ENCODE measurements at regions not wholly inside any gene's neighbourhood (a gene's known extent, or its start where the extent isn't known, plus 50 kb on each side); places are given as distances from the start of the nearest gene placed in this dataset.

DNA sequence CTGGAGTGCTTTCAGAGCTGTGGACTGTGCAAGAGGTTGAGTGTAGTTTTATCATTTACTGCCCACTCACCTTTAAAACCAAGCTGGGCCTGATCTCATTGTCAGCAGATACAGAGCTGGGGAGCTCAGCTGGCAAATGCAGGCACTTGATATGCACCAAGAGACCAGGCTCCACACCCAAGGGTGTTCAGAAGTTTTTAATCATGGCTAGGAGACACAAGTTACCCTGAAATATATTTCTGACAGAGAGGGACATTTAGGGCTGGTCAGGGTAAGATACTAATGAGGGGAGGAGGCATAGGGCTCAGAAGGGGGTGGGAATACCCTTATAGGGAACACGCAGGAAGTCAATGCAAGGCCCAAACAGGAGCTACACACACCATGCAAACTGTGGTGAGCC is 153.7 kb downstream of the ELAVL4 start:
- ChIA-PET CTCF (no interaction called here), POLR2A (no interaction called here)
- no peak for DNase-seq (ENCODE audit: low read depth, low spot score)
- Histone ChIP-seq H3K9me3 (ENCODE audit: control insufficient read depth, insufficient read depth, low read depth, low read length) (no peaks in the 10 kb centered on the region), H3K4me3 (ENCODE audit: low read depth in 2 of 2, low read length in 2 of 2) (no peak overlapping the region), H3K4me1 (ENCODE audit: control insufficient read depth, insufficient read depth, low read length) (no peaks in the 10 kb centered on the region), H3K36me3 (ENCODE audit: control insufficient read depth, insufficient read depth, low read length) (no peaks in the 10 kb centered on the region), H3K27me3 (ENCODE audit: control insufficient read depth, insufficient read depth, low read length) (no peaks in the 10 kb centered on the region), H3K27ac (ENCODE audit: low read length) (no peak overlapping the region)
- no peak for ATAC-seq
- intact Hi-C loops (cut with micrococcal nuclease; ENCODE audit: unreplicated experiment), result no loop called here
- in situ Hi-C loops (cut with HindIII; ENCODE audit: low pct_unique_long_range_greater_than_20kb, low sequenced_read_pairs), result no loop called here
- no TSS peak for BruUV-seq (replicated peaks)
- TF ChIP-seq TCF7L2 (IDR thresholded peaks at IDR 0.05; ENCODE audit: low read depth, low read length) (no peak), REST (IDR thresholded peaks at IDR 0.05; ENCODE audit: insufficient read depth in 1 of 2, low read depth in 2 of 2, low read length in 1 of 2) (no peak), POLR2AphosphoS5 (IDR thresholded peaks at IDR 0.05; ENCODE audit: low read depth, low read length) (no peak), SIN3A (IDR thresholded peaks at IDR 0.05; ENCODE audit: borderline replicate concordance, insufficient read depth, low read depth, low read length) (no peak)
- TF ChIP-seq, protein P1, sequence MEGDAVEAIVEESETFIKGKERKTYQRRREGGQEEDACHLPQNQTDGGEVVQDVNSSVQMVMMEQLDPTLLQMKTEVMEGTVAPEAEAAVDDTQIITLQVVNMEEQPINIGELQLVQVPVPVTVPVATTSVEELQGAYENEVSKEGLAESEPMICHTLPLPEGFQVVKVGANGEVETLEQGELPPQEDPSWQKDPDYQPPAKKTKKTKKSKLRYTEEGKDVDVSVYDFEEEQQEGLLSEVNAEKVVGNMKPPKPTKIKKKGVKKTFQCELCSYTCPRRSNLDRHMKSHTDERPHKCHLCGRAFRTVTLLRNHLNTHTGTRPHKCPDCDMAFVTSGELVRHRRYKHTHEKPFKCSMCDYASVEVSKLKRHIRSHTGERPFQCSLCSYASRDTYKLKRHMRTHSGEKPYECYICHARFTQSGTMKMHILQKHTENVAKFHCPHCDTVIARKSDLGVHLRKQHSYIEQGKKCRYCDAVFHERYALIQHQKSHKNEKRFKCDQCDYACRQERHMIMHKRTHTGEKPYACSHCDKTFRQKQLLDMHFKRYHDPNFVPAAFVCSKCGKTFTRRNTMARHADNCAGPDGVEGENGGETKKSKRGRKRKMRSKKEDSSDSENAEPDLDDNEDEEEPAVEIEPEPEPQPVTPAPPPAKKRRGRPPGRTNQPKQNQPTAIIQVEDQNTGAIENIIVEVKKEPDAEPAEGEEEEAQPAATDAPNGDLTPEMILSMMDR (IDR thresholded peaks at IDR 0.05), result no peak

DNA sequence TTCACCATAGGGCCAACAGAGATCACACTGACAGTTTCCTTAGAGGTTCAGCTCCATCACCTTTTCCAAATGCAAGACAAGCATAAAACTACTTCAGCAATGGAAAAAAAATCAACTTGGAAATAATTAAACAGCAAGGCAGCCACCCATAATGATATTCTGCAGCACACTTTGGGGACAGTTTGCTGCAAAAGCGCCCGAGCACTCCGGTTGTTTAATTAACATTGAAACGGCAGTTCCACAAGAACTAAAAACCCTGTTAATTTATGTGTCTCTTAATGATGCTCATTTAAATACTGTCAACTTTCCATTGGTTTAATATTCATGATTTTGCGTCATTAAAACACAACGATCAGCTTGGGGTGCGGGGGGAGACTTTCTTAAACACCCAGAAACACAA is 153.2 kb downstream of the ELAVL4 start:
- Histone ChIP-seq H3K9me3 (ENCODE audit: control insufficient read depth, insufficient read depth, low read depth, low read length) (no peaks in the 10 kb centered on the region), H3K4me3 (ENCODE audit: low read depth in 2 of 2, low read length in 2 of 2) (no peak overlapping the region), H3K27ac (ENCODE audit: low read length) (no peak overlapping the region), H3K36me3 (ENCODE audit: control insufficient read depth, insufficient read depth, low read length) (no peaks in the 10 kb centered on the region), H3K4me1 (ENCODE audit: control insufficient read depth, insufficient read depth, low read length) (no peaks in the 10 kb centered on the region), H3K27me3 (ENCODE audit: control insufficient read depth, insufficient read depth, low read length) (no peaks in the 10 kb centered on the region)
- no peak for DNase-seq (ENCODE audit: low read depth, low spot score)
- ChIA-PET CTCF (no interaction called here), POLR2A (no interaction called here)
- ATAC-seq, result no peak
- in situ Hi-C loops (cut with HindIII; ENCODE audit: low pct_unique_long_range_greater_than_20kb, low sequenced_read_pairs) (no loop called here), intact Hi-C loops (cut with micrococcal nuclease; ENCODE audit: unreplicated experiment) (no loop called here)
- no TSS peak for BruUV-seq (replicated peaks)
- TF ChIP-seq POLR2AphosphoS5 (IDR thresholded peaks at IDR 0.05; ENCODE audit: low read depth, low read length) (no peak), TCF7L2 (IDR thresholded peaks at IDR 0.05; ENCODE audit: low read depth, low read length) (no peak), REST (IDR thresholded peaks at IDR 0.05; ENCODE audit: insufficient read depth in 1 of 2, low read depth in 2 of 2, low read length in 1 of 2) (no peak), SIN3A (IDR thresholded peaks at IDR 0.05; ENCODE audit: borderline replicate concordance, insufficient read depth, low read depth, low read length) (no peak)
- TF ChIP-seq, protein P1 (IDR thresholded peaks at IDR 0.05), result no peak

All from Panc1 (cell line).